Eye (tissue), 1 donor: ENCODE measurements at regions not wholly inside any gene's neighbourhood (a gene's known extent, or its start where the extent isn't known, plus 50 kb on each side); places are given as distances from the start of the nearest gene placed in this dataset.

Experiments
- DNase-seq: peaks from one replicate; pipeline ENCODE4 v3.0.0-alpha.2; 2015

GRCh38 chr3:69567023-69567709 is 172.1 kb upstream of the MITF start:
- no peak for DNase-seq

DNA sequence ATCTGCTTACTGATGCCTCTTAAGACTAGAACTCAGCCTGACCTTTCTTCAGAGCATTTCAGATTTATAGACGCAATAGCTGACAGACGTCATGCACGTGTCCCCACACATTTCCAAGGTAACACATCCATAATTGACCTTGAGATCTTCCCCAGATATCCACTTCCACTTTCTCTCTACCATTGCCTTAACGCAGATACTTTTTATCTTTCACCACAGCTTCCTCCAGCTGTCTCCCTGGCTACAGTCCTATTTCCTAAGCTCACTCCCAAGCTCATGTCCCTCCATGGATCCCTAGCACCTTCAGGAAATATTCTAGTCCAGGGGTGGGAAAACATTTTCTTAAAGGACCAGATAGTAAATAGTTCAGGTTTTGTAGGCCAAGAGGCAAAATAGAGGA is 173.0 kb upstream of the MITF start:
- no peak for DNase-seq

DNA sequence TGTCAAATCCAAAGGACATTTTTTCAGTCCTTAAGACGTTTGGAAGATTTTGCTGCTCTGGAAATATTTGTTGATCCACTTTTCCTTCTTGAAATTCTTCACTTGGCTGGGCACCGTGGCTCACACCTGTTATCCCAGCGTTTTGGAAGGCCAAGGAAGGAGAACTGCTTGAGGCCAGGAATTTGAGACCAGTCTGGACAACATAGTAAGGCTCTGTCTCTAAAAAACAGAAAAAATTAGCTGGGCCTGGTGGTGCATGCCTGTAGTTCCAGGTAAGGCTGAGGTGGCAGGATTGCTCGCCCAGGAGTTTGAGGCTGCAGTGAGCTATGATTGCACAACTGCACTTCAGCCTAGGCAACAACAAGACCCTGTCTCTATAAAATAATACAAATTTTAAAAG is 173.9 kb upstream of the MITF start:
- DNase-seq: no peak

DNA sequence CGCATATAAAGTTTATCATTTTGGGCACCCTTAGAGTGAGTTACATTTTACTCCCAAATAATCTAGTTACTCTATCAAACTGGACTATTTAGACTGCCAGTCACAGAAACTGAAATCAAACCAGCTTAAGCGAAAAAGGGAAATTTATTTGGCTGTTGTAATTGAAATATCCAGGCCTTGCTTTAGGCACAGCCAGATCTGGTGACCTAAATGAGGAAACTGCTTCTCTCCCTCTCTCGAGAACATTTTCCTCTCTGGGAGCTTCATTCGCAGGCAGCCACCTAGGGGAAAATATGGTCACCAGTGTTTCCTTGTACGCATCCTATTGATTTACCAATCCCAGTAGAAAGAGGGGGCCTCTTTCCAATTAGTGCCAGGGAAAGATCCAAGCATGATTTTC is 175.3 kb upstream of the MITF start:
- no peak for DNase-seq

- no peak for DNase-seq
Measured at GRCh38 chr3:69563151-69563550, 176.1 kb upstream of the MITF start.

DNA sequence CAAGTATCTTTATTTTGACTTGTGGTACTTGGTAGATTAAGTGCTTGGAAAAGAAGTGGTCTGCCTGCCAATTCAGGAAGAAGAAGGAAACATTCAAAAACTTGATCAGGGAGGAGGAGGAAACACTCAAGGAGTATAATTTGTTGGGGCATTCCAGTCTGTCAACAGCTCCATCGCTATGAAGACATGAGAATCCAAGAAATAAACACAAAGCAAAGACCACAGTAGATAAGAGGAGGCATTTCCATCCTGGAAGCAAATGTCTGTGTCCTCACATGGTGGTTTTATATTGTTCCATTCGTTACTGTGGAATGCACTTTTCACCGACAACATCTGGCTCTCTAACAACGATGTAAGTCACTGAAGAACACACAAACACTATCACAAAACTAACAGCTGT is 176.1 kb upstream of the FRMD4B start:
- DNase-seq: no peak

DNA sequence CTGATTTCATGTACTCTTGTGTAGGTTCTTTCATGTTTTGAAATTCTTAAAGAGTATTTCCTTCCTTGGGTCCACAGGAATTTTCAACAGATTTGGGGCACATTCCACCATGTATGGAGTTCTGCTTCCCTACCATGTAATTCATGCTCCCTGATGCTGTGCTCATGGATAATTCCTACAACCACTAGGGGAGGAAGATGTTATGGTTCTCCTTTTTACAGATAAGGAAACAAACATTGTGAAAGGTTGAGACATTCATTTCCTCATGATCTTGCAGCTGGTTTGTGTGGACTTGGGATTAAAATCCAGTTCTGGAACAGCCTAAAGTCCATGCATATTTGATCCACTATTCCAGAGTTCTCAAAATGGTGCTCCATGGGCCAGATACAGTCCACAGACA is 174.9 kb upstream of the FRMD4B start:
- DNase-seq: no peak

DNA sequence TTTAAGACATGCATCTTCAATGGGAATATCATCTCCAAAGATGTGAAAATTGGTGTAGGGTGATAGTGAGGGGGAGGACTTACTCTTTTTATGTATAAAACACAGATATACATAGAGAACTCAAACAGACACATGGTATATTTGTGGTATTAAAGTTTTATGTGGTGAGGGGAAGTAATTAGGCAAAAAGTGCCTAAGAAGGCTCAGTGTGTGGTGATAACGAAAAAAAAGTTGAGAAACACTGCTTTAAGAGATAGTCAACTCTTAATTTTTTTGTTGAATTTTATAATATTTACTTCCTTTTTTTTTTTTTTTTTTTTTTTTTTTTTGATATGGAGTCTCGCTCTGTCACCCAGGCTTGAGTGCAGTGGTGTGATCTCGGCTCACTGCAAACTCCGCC is 174.2 kb upstream of the FRMD4B start:
- DNase-seq: no peak

DNA sequence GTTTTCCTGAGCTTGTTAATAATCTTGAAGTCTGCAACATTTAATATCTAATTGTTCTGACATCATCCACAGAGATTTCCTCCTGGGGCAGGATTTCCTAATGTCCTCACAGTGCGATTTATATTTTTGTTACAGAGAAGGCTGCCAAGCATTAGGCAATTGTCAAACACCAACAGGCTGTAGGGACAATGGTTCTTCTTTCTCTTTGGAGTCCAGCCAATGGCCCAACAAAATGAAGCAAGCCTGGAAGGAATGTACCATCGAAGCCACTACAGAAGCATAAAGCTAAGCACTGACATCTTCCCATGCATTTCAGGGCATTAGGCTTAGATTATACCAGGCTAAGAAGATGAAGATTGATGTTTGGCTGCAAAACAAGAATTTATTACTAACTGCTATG is 173.0 kb upstream of the FRMD4B start:
- DNase-seq: peak; percentile 39

- no peak for DNase-seq
Measured at GRCh38 chr3:69554576-69554975, 168.7 kb upstream of the FRMD4B start.

DNA sequence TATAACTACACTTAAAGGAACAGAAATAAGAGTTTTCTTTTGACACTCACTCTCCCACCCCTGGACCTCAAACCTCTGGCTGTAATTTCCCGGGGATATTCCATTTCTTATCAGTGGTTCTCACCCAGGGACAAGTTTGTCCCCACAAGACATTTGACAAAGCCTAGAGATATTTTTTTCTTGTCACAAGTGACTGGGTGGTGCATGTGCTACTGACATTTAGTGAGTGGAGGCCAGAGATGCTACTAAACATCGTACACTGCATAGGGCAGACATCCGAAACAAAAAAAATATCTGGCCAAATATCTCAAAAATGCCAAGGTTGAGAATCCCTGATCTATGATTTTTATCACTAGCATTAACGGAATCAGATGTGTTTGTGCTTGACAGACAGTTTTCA is 168.0 kb upstream of the FRMD4B start:
- DNase-seq: no peak

DNA sequence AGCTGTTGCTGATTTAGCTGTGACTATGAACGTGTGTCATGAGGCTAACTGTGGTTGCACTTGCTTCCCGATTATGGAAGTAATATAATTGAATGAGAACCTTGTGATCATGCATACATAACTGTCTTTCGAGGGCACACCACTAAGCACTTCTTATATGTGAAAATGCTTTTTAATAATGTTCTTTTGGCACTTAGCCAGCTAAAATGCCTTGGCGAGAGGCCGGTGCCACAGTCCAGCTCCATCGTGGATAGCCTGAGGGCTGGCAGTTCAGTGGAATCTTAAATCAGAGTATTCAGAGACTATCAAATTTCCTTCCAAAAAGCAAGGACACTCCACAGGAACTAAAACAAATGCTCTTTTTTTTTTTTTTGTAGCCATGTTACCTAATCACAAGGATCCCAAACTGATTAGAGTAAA is 161.6 kb upstream of the FRMD4B start:
- DNase-seq: no peak

DNA sequence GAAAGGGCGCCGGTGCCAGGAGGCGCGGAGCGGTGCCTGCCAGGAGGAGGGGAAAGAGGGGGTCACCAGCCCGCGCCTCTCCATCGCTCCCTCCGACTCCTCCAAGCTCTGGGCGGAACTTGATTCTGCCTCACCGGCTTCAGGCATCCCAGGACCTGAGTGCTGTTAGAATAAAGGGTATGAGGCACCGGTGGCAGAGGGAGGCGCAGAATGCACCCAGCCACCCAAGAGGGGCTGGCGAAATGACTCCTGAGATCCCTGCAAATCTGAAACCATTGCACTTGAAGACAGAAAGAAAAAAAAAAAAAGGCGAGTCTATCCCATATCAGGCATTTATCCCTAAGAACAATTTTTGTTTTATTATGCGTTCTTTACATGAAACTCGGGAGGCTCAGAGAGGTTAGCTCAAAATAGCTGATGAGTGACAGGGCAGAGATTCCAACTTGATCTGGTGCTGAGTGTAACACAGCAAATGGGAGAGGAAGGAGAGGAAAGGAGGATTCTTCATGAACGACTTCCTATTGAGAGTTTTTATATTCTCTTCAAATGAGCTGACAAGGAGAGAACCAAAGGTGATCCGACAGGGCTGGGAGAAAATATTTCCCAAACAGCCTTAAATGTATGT is 157.0 kb upstream of the FRMD4B start:
- DNase-seq: no peak

DNA sequence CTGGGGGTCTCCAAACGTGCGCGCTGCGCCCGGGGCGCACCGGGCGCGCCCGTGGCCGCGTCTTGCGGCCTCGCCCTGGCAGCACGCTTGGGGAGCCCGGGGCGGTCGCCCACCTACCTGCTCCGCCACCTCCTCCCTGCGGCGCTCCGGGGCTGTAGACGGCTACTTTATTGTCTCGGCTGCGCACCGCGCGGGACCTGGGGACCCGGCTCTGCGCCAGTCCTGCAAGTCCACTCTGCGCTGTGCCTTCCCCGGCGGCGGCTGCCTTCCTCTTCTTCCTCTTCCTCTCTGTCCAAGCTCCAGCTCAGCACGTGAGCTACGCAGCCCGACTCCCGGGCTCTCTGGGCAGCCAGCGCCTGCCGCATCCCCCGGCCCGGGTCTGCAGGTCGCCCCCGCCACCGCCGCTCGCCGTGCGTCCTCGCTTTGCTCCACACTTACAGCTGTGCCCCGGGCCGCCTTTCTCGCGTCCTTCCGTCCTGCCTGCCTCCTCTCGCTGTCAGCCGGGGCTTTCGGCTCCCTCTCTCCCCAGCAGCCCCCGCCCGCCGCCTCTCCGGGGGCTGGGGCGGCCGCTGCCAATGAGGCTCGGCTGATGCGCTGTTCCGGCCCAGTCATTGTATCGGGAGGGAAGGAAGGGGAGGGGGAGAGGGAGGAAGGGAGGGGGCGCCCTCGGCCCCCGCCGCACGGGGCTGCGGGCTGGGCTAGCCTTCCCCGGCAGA is 156.4 kb upstream of the FRMD4B start:
- DNase-seq: peak; percentile 83

GRCh38 chr3:69541711-69542088 is 155.8 kb upstream of the FRMD4B start:
- DNase-seq: peak; percentile 71

DNA sequence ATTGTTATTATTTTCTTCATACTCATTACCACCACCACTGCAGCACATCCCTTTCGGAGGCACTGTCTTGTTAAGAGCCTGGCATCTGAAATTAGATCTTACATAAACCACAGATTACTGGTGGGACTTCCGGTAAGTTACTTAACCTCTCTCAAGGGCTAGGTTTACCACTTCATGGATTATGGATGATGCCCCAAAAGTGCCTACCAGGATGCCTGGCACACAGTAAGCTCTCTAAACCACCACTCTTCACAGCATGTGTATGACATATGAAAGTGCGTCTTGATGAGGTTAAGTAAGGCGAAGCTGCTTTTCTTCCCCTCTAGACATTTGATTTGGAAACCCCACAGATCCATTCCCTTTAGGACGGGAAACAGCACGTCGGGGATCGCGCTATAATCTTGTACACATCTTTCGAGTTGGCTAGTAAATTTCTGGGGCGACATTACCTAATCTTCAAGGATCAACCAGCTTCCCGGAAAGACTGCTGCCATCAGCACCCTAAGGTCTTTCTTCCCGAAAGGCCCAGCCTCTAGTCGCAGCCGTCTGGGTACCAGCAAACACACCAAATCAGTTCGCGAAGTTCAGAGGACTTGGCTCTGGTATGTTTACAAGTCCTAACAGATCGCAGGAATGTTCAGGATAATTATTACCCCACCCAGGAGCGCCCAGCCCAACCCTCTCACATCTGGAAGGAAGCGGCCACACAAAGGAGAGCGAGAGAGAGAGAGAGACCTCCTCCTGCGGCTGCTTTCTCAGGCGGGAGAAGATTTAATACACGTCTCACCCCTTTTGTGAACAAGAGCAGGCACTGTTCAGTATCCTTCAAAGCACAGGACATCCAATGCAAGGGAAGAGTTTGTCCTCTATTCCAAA is 155.1 kb upstream of the FRMD4B start:
- peak; percentile 75 for DNase-seq

GRCh38 chr3:69539134-69539533 is 153.2 kb upstream of the FRMD4B start:
- DNase-seq: peak; percentile 34

GRCh38 chr3:69538281-69538680 is 152.4 kb upstream of the FRMD4B start:
- DNase-seq: no peak

- no peak for DNase-seq
Measured at GRCh38 chr3:69536306-69537020, 150.6 kb upstream of the FRMD4B start.

- no peak for DNase-seq
Measured at GRCh38 chr3:69535613-69536012, 149.7 kb upstream of the FRMD4B start.

GRCh38 chr3:69532547-69533224 is 146.8 kb upstream of the FRMD4B start:
- DNase-seq: peak; percentile 71
